Nephron progenitor cell (in vitro differentiated cells): ENCODE measurements at regions not wholly inside any gene's neighbourhood (a gene's known extent, or its start where the extent isn't known, plus 50 kb on each side); places are given as distances from the start of the nearest gene placed in this dataset.

ENCODE experiments used
- DNase-seq: peaks from one replicate; pipeline ENCODE4 v3.0.0; 2021
- H3K27ac Mint-ChIP-seq: 2 replicates; pipeline ENCODE4 v1.8.0; 2021; ENCODE audit warnings: mild to moderate bottlenecking, moderate library complexity, mixed read lengths
- H3K27me3 Mint-ChIP-seq: 2 replicates; pipeline ENCODE4 v1.8.0; 2021; ENCODE audit warnings: mild to moderate bottlenecking, low read depth, mixed read lengths; ENCODE audit not compliant: poor library complexity
- H3K36me3 Mint-ChIP-seq: 2 replicates; pipeline ENCODE4 v1.8.0; 2021; ENCODE audit warnings: low read depth, mixed read lengths
- H3K4me1 Mint-ChIP-seq: 2 replicates; pipeline ENCODE4 v1.8.0; 2021; ENCODE audit warnings: mixed read lengths
- H3K4me3 Mint-ChIP-seq: 2 replicates; pipeline ENCODE4 v1.8.0; 2021; ENCODE audit warnings: mild to moderate bottlenecking, moderate library complexity, mixed read lengths
- H3K9me3 Mint-ChIP-seq: 2 replicates; pipeline ENCODE4 v1.8.0; 2021; ENCODE audit warnings: mild to moderate bottlenecking, moderate library complexity, mixed read lengths
- TF ChIP-seq, protein P1 (sequence below): fragments of 200-600 bp; sonication (generic); IDR thresholded peaks from 2 replicates; pipeline ENCODE4 v1.5.0; 2021; ENCODE audit warnings: antibody characterized with exemption

GRCh38 chr3:18743761-18744160 is 318.6 kb upstream of the SATB1 start:
- TF ChIP-seq, protein P1, sequence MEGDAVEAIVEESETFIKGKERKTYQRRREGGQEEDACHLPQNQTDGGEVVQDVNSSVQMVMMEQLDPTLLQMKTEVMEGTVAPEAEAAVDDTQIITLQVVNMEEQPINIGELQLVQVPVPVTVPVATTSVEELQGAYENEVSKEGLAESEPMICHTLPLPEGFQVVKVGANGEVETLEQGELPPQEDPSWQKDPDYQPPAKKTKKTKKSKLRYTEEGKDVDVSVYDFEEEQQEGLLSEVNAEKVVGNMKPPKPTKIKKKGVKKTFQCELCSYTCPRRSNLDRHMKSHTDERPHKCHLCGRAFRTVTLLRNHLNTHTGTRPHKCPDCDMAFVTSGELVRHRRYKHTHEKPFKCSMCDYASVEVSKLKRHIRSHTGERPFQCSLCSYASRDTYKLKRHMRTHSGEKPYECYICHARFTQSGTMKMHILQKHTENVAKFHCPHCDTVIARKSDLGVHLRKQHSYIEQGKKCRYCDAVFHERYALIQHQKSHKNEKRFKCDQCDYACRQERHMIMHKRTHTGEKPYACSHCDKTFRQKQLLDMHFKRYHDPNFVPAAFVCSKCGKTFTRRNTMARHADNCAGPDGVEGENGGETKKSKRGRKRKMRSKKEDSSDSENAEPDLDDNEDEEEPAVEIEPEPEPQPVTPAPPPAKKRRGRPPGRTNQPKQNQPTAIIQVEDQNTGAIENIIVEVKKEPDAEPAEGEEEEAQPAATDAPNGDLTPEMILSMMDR, result no peak
- H3K27me3 Mint-ChIP-seq, result no peaks in the 10 kb centered on the region
- H3K9me3 Mint-ChIP-seq, result no peaks in the 10 kb centered on the region
- DNase-seq, result no peak
- H3K36me3 Mint-ChIP-seq, result no peaks in the 10 kb centered on the region
- no peak overlapping the region for H3K27ac Mint-ChIP-seq
- H3K4me3 Mint-ChIP-seq, result no peak overlapping the region
- H3K4me1 Mint-ChIP-seq, result no peaks in the 10 kb centered on the region

DNA sequence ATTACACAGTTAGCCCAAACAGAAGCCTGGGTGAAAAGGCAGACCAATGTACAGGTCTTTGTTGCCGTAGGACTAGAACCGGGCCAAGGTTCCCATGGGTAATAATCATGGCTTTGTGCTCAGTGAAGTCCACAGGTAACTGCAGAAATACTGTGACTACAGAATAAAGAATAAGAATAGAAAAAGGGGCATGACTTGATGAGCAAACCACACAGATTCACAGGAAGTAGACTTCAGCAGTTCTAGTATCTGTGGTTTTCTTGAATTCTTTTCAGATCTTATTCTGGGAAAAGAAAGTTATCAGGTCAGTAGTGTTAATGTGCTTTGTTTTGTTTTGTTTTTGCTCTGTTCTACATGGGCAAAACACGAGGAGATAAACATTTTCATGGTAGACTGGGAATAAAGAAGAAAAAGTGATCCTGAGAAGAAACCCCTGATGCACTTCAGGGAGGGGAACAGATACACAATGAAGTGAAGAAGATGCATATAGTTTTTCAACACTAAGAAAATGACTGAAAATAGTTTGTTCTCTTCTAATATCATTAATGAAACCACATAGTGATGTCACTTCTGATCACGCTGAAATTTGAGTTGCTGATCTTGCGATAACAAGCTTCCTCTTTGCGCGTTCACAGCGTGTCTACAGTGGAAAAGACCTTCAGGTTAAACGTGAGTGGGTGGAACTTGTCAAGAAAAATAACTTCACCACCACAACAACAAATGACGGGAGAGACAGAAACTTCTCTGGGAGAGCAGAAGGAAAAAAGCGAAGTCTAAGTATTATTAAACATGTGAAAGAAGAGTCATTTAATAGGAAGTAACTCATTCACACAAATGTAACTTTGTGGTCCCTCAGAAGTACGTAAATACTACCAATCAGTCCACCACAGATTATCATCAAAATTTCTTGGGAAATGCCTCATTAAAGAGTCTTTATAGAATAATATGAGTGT is 315.8 kb upstream of the SATB1 start:
- Mint-ChIP-seq H3K4me3 (no peak overlapping the region), H3K36me3 (no peaks in the 10 kb centered on the region), H3K27ac (no peak overlapping the region), H3K4me1 (no peaks in the 10 kb centered on the region), H3K27me3 (no peaks in the 10 kb centered on the region), H3K9me3 (no peaks in the 10 kb centered on the region)
- no peak for DNase-seq
- TF ChIP-seq, protein P1, result no peak

DNA sequence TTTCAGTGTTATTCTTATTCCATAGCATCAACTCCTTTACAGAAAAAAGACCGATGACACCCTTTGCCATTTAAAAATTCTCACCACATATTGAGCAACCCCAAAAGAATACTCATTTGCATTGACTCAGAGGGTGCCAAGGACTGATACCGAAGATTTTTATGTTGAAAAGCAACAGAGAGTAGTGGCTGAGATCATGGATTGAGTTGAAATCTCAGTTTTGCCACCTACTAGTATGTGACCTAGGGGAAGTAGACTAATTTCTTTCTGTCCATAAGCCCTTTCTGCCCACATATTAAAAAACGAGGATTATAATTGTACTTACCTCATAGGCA is 313.9 kb upstream of the SATB1 start:
- H3K4me3 Mint-ChIP-seq, result no peak overlapping the region
- TF ChIP-seq, protein P1, result no peak

DNA sequence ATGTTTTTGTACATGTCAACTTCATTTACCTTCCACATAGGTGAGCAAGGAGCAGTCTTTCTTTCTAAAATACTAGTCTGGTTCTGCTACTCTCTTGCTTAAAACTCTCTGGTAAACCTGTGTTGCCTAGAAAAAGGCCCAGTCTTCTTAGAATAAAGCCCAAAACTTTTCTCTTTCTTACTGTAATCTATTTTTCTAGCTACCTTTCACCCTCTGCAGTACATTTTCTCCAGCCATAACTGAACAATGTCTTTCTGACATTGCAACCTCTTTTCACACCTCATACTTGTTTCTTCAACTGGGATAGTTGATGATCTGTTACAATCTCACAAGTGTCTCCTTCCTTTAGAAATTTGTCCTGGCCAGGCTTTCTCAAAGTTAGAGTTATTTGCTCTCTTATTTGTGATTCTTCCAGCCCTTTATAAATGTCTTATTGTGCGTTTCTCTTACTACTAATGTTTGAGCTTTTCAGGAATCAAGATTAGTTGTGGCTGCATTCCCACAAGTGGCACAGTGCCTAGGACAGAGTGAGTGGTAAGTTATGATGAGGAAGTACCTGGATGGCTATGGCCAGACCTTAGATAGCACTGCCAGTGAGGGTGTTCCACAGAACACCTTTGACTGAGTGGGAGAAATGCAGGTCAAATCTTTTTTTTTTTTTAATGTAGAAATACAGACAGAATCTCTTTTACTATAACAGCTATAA is 313.4 kb upstream of the SATB1 start:
- Mint-ChIP-seq H3K36me3 (no peaks in the 10 kb centered on the region), H3K4me1 (no peaks in the 10 kb centered on the region), H3K27ac (no peak overlapping the region), H3K4me3 (no peak overlapping the region), H3K9me3 (no peaks in the 10 kb centered on the region), H3K27me3 (no peaks in the 10 kb centered on the region)
- TF ChIP-seq, protein P1, result no peak
- DNase-seq, result no peak

More for the DNA sequence above, 313.9 kb upstream of the SATB1 start:
- no peak overlapping the region for H3K27ac Mint-ChIP-seq
- H3K27me3 Mint-ChIP-seq, result no peaks in the 10 kb centered on the region
- no peaks in the 10 kb centered on the region for H3K9me3 Mint-ChIP-seq
- H3K4me1 Mint-ChIP-seq, result no peaks in the 10 kb centered on the region
- DNase-seq, result no peak
- H3K36me3 Mint-ChIP-seq, result no peaks in the 10 kb centered on the region

DNA sequence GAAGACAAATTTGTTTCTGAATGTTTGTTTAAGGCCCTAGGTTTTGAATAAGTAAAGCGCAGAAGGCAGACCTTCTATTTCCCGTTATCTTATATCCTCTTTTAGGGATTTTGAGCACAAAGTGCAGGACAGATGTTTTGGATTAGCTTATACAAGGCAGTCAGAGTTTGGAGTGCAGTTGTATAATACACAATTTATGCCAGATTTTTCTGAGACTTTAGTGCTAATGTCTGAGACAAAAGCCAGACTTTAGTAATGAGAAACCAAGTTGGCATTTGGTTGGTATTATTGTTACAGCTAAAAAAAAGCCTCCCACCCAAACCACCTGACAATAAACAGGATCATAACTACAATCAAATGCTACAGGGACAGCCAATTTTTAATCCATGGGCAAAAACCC is 309.9 kb upstream of the SATB1 start:
- Mint-ChIP-seq H3K27me3 (no peaks in the 10 kb centered on the region), H3K4me1 (no peaks in the 10 kb centered on the region), H3K36me3 (no peaks in the 10 kb centered on the region), H3K9me3 (no peaks in the 10 kb centered on the region), H3K27ac (no peak overlapping the region), H3K4me3 (no peak overlapping the region)
- TF ChIP-seq, protein P1, result no peak
- no peak for DNase-seq
